ENCODE measurements at regions not wholly inside any gene's neighbourhood (a gene's known extent, or its start where the extent isn't known, plus 50 kb on each side); places are given as distances from the start of the nearest gene placed in this dataset.

GRCh38 chr18:75977081-75977480, 518.0 kb downstream of the ZNF516 start:
- TF ChIP-seq CTCF (conservative IDR thresholded peaks at IDR 0.05) (no peak), EZH2 (IDR thresholded peaks at IDR 0.05; ENCODE audit: low read depth) (no peak)
